Vagina (tissue), 2 donors: ENCODE measurements at regions not wholly inside any gene's neighbourhood (a gene's known extent, or its start where the extent isn't known, plus 50 kb on each side); places are given as distances from the start of the nearest gene placed in this dataset.

Experiments used
- POLR2A ChIP-seq, 2 donors: fragments of 450-650 bp; IDR thresholded peaks; one replicate each; pipeline ENCODE4 v1.6.1; 2017; ENCODE audit warnings: antibody characterized with exemption in 2 of 2, mild to moderate bottlenecking in 2 of 2, moderate library complexity in 2 of 2
- TF ChIP-seq, protein P1 (sequence below), 3 experiments: fragments of 450-650 bp in 2 of 3; fragments of 200-600 bp in 1 of 3; sonication (generic) in 1 of 3; IDR thresholded peaks; one replicate each; pipeline ENCODE4 v1.5.1; 2017 to 2019; ENCODE audit warnings: antibody characterized with exemption in 3 of 3, mild to moderate bottlenecking in 2 of 3, moderate library complexity in 2 of 3

DNA sequence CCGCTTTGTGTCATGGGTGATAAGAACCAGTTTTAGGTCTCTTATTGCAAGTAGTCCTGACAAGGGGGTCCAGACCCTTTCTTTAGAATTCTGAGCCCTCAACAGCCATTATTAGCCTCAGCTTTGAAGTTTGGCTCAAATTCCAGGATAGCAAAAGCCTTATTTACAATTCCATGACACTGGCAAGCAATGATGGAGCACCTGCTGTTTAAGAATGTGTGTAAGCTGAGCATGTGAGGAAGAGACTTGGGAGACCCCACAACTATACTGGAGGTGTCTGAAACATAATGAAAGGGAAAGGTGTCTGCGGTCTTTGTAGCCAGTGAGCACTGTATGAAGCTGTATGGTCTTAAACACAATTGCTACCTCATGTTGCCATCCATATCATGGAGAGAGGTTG lies 119.8 kb downstream of the TBX5 start:
- TF ChIP-seq, protein P1, sequence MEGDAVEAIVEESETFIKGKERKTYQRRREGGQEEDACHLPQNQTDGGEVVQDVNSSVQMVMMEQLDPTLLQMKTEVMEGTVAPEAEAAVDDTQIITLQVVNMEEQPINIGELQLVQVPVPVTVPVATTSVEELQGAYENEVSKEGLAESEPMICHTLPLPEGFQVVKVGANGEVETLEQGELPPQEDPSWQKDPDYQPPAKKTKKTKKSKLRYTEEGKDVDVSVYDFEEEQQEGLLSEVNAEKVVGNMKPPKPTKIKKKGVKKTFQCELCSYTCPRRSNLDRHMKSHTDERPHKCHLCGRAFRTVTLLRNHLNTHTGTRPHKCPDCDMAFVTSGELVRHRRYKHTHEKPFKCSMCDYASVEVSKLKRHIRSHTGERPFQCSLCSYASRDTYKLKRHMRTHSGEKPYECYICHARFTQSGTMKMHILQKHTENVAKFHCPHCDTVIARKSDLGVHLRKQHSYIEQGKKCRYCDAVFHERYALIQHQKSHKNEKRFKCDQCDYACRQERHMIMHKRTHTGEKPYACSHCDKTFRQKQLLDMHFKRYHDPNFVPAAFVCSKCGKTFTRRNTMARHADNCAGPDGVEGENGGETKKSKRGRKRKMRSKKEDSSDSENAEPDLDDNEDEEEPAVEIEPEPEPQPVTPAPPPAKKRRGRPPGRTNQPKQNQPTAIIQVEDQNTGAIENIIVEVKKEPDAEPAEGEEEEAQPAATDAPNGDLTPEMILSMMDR (IDR thresholded peaks at IDR 0.05) = no peak
- TF ChIP-seq POLR2A (IDR thresholded peaks at IDR 0.05) = no peak
